ENCODE measurements at regions not wholly inside any gene's neighbourhood (a gene's known extent, or its start where the extent isn't known, plus 50 kb on each side); places are given as distances from the start of the nearest gene placed in this dataset.
"Not testable (repeated sequence)": the region's sequence is repeated elsewhere in the genome, so short reads cannot be mapped to it uniquely, and the experiment has no call there.

DNA sequence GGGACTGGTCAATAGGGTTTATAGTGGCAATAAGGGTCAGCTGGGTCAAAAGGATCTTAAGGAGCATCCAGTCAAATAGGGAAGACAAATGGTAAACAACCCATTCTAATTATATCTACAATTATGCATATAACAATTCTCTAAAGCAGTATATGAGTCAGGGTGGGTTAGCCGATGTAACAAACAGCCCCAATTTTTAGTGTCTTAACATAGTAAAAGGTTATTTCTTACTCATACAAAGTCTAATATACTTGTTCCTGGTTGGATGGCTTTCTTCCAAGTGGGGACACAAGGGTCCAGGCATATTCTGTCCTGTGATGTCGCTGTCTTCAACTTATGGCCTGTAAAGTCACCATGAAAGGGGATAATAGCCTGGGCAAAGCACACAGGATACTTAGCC, 97.9 kb upstream of the GALNT15 start:
- Mint-ChIP-seq H3K27me3 (ENCODE audit: insufficient read depth, low read depth, poor library complexity) (peaks cover 2% of the 10 kb centered on the region), H3K4me1 (no peaks in the 10 kb centered on the region), H3K9me3 (peaks cover 42% of the 10 kb centered on the region), H3K4me3 (no peak overlapping the region), H3K27ac (no peak overlapping the region), H3K36me3 (ENCODE audit: low read depth) (peaks cover 14% of the 10 kb centered on the region; the same call in 2 of the 3 replicates)
- Histone ChIP-seq H3K9me2 (ENCODE audit: insufficient read depth) (0 out of 2 replicates have a peak, but pooled peaks cover 5% of the 10 kb centered on the region), H3K4me3 (no peak overlapping the region), H3K27ac (ENCODE audit: low read depth) (no peak overlapping the region), H3K4me1 (ENCODE audit: insufficient read depth) (no peaks in the 10 kb centered on the region), H4K20me1 (replicated peaks; ENCODE audit: insufficient read depth) (no peaks in the 10 kb centered on the region), H3K27me3 (ENCODE audit: insufficient read depth) (no peaks in the 10 kb centered on the region), H2AFZ (no peak overlapping the region), H3K79me2 (replicated peaks; ENCODE audit: insufficient read depth) (no peaks in the 10 kb centered on the region), H3K36me3 (ENCODE audit: insufficient read depth) (no peaks in the 10 kb centered on the region), H3F3A (replicated peaks; ENCODE audit: low read depth) (no peaks in the 10 kb centered on the region), H3K4me2 (no peak overlapping the region)
- ATAC-seq, result no peak
- TF ChIP-seq REST (IDR thresholded peaks at IDR 0.05; ENCODE audit: unreplicated experiment) (no peak), CREB1 (CRISPR knock-in tag; IDR thresholded peaks at IDR 0.05; ENCODE audit: low read depth) (no peak), NANOG (IDR thresholded peaks at IDR 0.05; ENCODE audit: borderline replicate concordance) (no peak), EZH2 (IDR thresholded peaks at IDR 0.05; ENCODE audit: low read depth, unreplicated experiment) (no peak), CTCF (conservative IDR thresholded peaks at IDR 0.05; ENCODE audit: low read depth in 2 of 2) (no peak)
- no peak for DNase-seq (ENCODE audit: low spot score)

- H3K27me3 ChIP-seq (ENCODE audit: insufficient read depth); H3K9me2 ChIP-seq (ENCODE audit: insufficient read depth); H3K4me3 Mint-ChIP-seq; H3F3A ChIP-seq (replicated peaks; ENCODE audit: low read depth); H3K27ac ChIP-seq (ENCODE audit: low read depth); ATAC-seq; H3K36me3 ChIP-seq (ENCODE audit: insufficient read depth); H4K20me1 ChIP-seq (replicated peaks; ENCODE audit: insufficient read depth); H3K4me1 Mint-ChIP-seq; DNase-seq (ENCODE audit: low spot score); H3K4me3 ChIP-seq; H2AFZ ChIP-seq; H3K4me2 ChIP-seq; H3K27ac Mint-ChIP-seq; H3K79me2 ChIP-seq (replicated peaks; ENCODE audit: insufficient read depth); H3K4me1 ChIP-seq (ENCODE audit: insufficient read depth); H3K27me3 Mint-ChIP-seq (ENCODE audit: insufficient read depth, low read depth, poor library complexity): not testable (repeated sequence)
- Mint-ChIP-seq H3K9me3 (peaks cover 47% of the 10 kb centered on the region), H3K36me3 (ENCODE audit: low read depth) (peaks cover 14% of the 10 kb centered on the region; the same call in 2 of the 3 replicates)
Measured at GRCh38 chr3:16077146-16077545, 97.3 kb upstream of the GALNT15 start.

DNA sequence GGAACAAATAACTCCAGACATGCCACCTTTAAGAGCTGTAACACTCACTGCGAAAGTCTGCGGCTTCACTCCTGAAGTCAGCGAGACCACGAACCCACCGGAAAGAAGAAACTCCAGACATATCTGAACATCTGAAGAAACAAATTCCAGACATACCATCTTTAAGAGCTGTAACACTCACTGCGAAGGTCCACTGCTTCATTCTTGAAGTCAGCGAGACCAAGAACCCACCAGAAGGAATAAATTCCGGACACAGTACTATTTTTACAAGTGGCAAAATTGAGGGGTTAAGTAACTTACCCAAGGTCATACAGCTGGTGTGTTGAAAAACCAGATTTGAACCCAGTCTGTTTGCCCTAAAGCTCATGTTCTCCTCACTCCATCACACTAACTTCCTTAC, 96.8 kb upstream of the GALNT15 start:
- H3F3A ChIP-seq (replicated peaks; ENCODE audit: low read depth); H4K20me1 ChIP-seq (replicated peaks; ENCODE audit: insufficient read depth); H3K27ac ChIP-seq (ENCODE audit: low read depth); DNase-seq (ENCODE audit: low spot score); H3K4me1 ChIP-seq (ENCODE audit: insufficient read depth); H3K4me3 ChIP-seq; H3K27me3 ChIP-seq (ENCODE audit: insufficient read depth); H3K79me2 ChIP-seq (replicated peaks; ENCODE audit: insufficient read depth); ATAC-seq; H3K4me3 Mint-ChIP-seq; H3K36me3 ChIP-seq (ENCODE audit: insufficient read depth); H3K4me1 Mint-ChIP-seq; H3K9me2 ChIP-seq (ENCODE audit: insufficient read depth); H3K4me2 ChIP-seq; H3K27ac Mint-ChIP-seq; H3K27me3 Mint-ChIP-seq (ENCODE audit: insufficient read depth, low read depth, poor library complexity); H2AFZ ChIP-seq: not testable (repeated sequence)
- Mint-ChIP-seq H3K9me3 (peaks cover 53% of the 10 kb centered on the region), H3K36me3 (ENCODE audit: low read depth) (peaks cover 14% of the 10 kb centered on the region; the same call in 2 of the 3 replicates)
